OCI-LY1 (cell line): ENCODE measurements at regions not wholly inside any gene's neighbourhood (a gene's known extent, or its start where the extent isn't known, plus 50 kb on each side); places are given as distances from the start of the nearest gene placed in this dataset.

Experiments used
- H2AFZ ChIP-seq: fragments of 200-600 bp; sonication (generic), shearing (Covaris generic); 2 replicates; pipeline ENCODE4 v1.6.0; 2014; ENCODE audit warnings: antibody characterized with exemption, mild to moderate bottlenecking, low read length
- H3F3A ChIP-seq: fragments of 200-600 bp; sonication (generic), shearing (Covaris generic); 2 replicates; pipeline ENCODE4 v1.6.0; 2014; ENCODE audit warnings: mild to moderate bottlenecking, antibody characterized with exemption, low read length, moderate library complexity; ENCODE audit not compliant: insufficient read depth
- H3K27ac ChIP-seq: fragments of 200-600 bp; sonication (generic); 2 replicates; pipeline ENCODE4 v1.5.1; 2014; ENCODE audit warnings: low read length, mixed run types, mild to moderate bottlenecking, low read depth; ENCODE audit not compliant: poor library complexity, severe bottlenecking
- H3K27me3 ChIP-seq: fragments of 200-600 bp; sonication (generic); 2 replicates; pipeline ENCODE4 v1.6.0; 2014; ENCODE audit warnings: antibody characterized with exemption, mild to moderate bottlenecking, low read length, moderate library complexity; ENCODE audit not compliant: insufficient read depth
- H3K36me3 ChIP-seq: fragments of 200-600 bp; sonication (generic); 2 replicates; pipeline ENCODE4 v1.6.1; 2014; ENCODE audit warnings: mild to moderate bottlenecking, antibody characterized with exemption, low read length, moderate library complexity, mixed read lengths; ENCODE audit not compliant: insufficient read depth
- H3K4me1 ChIP-seq: fragments of 200-600 bp; sonication (generic); 2 replicates; pipeline ENCODE4 v1.5.1; 2014; ENCODE audit warnings: mild to moderate bottlenecking, low read length, moderate library complexity; ENCODE audit not compliant: insufficient read depth, severe bottlenecking
- H3K4me2 ChIP-seq: fragments of 200-600 bp; sonication (generic), shearing (Covaris generic); 2 replicates; pipeline ENCODE4 v1.6.1; 2014; ENCODE audit warnings: low read length
- H3K4me3 ChIP-seq: fragments of 200-600 bp; sonication (generic); 2 replicates; pipeline ENCODE4 v1.5.1; 2014; ENCODE audit warnings: low read length, low read depth, mild to moderate bottlenecking, mixed read lengths; ENCODE audit not compliant: poor library complexity, severe bottlenecking
- H3K79me2 ChIP-seq: fragments of 200-600 bp; shearing (Covaris generic); 2 replicates; pipeline ENCODE4 v1.6.1; 2016; ENCODE audit warnings: mixed run types, low read length, mixed read lengths; ENCODE audit not compliant: insufficient read depth
- H3K9ac ChIP-seq: fragments of 200-600 bp; sonication (generic), shearing (Covaris generic); 2 replicates; pipeline ENCODE4 v1.6.1; 2014; ENCODE audit warnings: mild to moderate bottlenecking, low read length, mixed read lengths
- H3K9me2 ChIP-seq: fragments of 200-600 bp; sonication (generic), shearing (Covaris generic); 2 replicates; pipeline ENCODE4 v1.6.1; 2014; ENCODE audit warnings: low read depth, mild to moderate bottlenecking, low read length, mixed read lengths
- H3K9me3 ChIP-seq: fragments of 200-600 bp; shearing (Covaris generic); 2 replicates; pipeline ENCODE4 v1.6.1; 2014; ENCODE audit warnings: low read length, mixed read lengths
- H4K20me1 ChIP-seq: fragments of 200-600 bp; sonication (generic), shearing (Covaris generic); 2 replicates; pipeline ENCODE4 v1.6.0; 2016; ENCODE audit warnings: mild to moderate bottlenecking, low read length; ENCODE audit not compliant: insufficient read depth
- EZH2 ChIP-seq: fragments of 200-600 bp; sonication (generic), shearing (Covaris generic); IDR thresholded peaks from 2 replicates; pipeline ENCODE4 v1.8.0; 2017; ENCODE audit warnings: borderline replicate concordance, mixed run types, mild to moderate bottlenecking, antibody characterized with exemption, low read length, moderate library complexity, mixed read lengths
- TF ChIP-seq, protein P1 (sequence below): fragments of 200-600 bp; sonication (generic), shearing (Covaris generic); IDR thresholded peaks from 2 replicates; pipeline ENCODE4 v1.5.1; 2017; ENCODE audit warnings: mild to moderate bottlenecking, antibody characterized with exemption, low read length, moderate library complexity, mixed read lengths

DNA sequence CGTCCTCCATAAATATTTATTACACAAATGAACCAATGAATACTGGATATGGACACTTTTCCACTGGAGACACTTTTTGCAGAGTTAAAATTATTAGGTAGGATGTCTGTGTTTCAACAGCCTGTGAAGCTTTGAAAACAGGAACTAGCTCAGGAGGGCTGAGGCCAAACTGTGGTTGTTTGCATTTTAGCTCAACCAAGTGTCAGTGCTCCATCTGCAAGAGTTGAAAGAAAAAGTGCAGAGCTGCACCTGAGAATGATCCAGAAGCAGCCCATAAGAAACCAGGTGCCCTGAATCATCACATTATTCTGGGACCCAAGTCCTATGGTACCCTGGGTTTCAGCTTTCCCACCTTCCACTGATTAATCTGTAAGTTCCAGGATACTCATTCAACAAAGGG lies 180.4 kb downstream of the TRIB2 start:
- TF ChIP-seq, protein P1, sequence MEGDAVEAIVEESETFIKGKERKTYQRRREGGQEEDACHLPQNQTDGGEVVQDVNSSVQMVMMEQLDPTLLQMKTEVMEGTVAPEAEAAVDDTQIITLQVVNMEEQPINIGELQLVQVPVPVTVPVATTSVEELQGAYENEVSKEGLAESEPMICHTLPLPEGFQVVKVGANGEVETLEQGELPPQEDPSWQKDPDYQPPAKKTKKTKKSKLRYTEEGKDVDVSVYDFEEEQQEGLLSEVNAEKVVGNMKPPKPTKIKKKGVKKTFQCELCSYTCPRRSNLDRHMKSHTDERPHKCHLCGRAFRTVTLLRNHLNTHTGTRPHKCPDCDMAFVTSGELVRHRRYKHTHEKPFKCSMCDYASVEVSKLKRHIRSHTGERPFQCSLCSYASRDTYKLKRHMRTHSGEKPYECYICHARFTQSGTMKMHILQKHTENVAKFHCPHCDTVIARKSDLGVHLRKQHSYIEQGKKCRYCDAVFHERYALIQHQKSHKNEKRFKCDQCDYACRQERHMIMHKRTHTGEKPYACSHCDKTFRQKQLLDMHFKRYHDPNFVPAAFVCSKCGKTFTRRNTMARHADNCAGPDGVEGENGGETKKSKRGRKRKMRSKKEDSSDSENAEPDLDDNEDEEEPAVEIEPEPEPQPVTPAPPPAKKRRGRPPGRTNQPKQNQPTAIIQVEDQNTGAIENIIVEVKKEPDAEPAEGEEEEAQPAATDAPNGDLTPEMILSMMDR, result no peak
- no peak for TF ChIP-seq EZH2
- H3K36me3 ChIP-seq, result no peaks in the 10 kb centered on the region
- no peak overlapping the region for H2AFZ ChIP-seq

DNA sequence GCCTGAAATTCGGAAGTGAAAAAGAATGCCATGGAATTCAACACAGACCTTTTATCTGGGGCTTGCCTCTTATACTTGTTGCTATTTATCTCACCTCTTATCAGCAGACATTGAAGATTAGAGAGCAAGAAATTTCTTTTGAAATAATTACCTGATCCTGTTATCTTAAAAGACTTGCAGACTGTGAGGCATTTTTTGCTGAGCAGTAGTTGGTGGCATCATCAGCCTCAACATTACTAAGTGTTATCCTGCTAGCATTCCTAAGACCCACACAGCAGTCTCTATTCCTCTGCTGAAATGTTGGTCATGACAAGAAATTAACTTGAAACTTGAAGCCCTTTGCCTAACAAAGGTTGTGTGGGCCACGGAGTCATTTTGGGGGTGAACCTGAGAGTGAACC lies 186.5 kb downstream of the TRIB2 start:
- TF ChIP-seq, protein P1, result no peak
- TF ChIP-seq EZH2, result no peak

More for the DNA sequence above, 180.4 kb downstream of the TRIB2 start:
- no peak overlapping the region for H3K27ac ChIP-seq
- no peak overlapping the region for H3K4me3 ChIP-seq
- peaks cover 10% of the 10 kb centered on the region for H3K4me1 ChIP-seq
- no peaks in the 10 kb centered on the region for H3K9me2 ChIP-seq
- no peak overlapping the region for H3K4me2 ChIP-seq
- H3K9ac ChIP-seq, result no peak overlapping the region
- H3K9me3 ChIP-seq, result no peaks in the 10 kb centered on the region
- H3F3A ChIP-seq, result no peaks in the 10 kb centered on the region
- H4K20me1 ChIP-seq, result no peaks in the 10 kb centered on the region
- no peaks in the 10 kb centered on the region for H3K27me3 ChIP-seq
- no peaks in the 10 kb centered on the region for H3K79me2 ChIP-seq

GRCh38 chr2:12910431-12910830 lies 193.7 kb downstream of the TRIB2 start:
- Histone ChIP-seq H3K4me3 (no peak overlapping the region), H3K9me2 (no peaks in the 10 kb centered on the region), H3K9me3 (no peaks in the 10 kb centered on the region), H3K4me2 (no peak overlapping the region), H3K9ac (no peak overlapping the region), H3K36me3 (no peaks in the 10 kb centered on the region; the same call in 1 of the 2 replicates), H3F3A (no peaks in the 10 kb centered on the region), H4K20me1 (no peaks in the 10 kb centered on the region), H2AFZ (no peak overlapping the region), H3K27me3 (no peaks in the 10 kb centered on the region), H3K27ac (no peak overlapping the region), H3K79me2 (no peaks in the 10 kb centered on the region), H3K4me1 (no peaks in the 10 kb centered on the region)
- TF ChIP-seq, protein P1, result no peak
- TF ChIP-seq EZH2, result no peak

More for the DNA sequence above, 186.5 kb downstream of the TRIB2 start:
- H3K36me3 ChIP-seq, result no peaks in the 10 kb centered on the region
- H4K20me1 ChIP-seq, result no peaks in the 10 kb centered on the region
- H3K4me2 ChIP-seq, result no peak overlapping the region
- no peak overlapping the region for H2AFZ ChIP-seq
- H3K27me3 ChIP-seq, result no peaks in the 10 kb centered on the region
- no peaks in the 10 kb centered on the region for H3F3A ChIP-seq
- no peaks in the 10 kb centered on the region for H3K79me2 ChIP-seq
- H3K9ac ChIP-seq, result no peak overlapping the region
- no peaks in the 10 kb centered on the region for H3K4me1 ChIP-seq
- no peak overlapping the region for H3K27ac ChIP-seq
- no peaks in the 10 kb centered on the region for H3K9me2 ChIP-seq
- H3K4me3 ChIP-seq, result no peak overlapping the region
- no peaks in the 10 kb centered on the region for H3K9me3 ChIP-seq
